LNCAP (cell line): ENCODE measurements at regions not wholly inside any gene's neighbourhood (a gene's known extent, or its start where the extent isn't known, plus 50 kb on each side); places are given as distances from the start of the nearest gene placed in this dataset.

ENCODE experiments used
- CTCF ChIP-seq: fragments of 450-650 bp; IDR thresholded peaks from 2 replicates; pipeline ENCODE4 v1.5.1; 2017; ENCODE audit warnings: mild to moderate bottlenecking

- no peak for TF ChIP-seq CTCF
Measured at GRCh38 chr2:192536922-192537624, 342.3 kb upstream of the TMEFF2 start.

- no peak for TF ChIP-seq CTCF
Measured at GRCh38 chr2:192535956-192536921, 341.5 kb upstream of the TMEFF2 start.

- TF ChIP-seq CTCF = no peak
Measured at GRCh38 chr2:192534072-192534471, 339.3 kb upstream of the TMEFF2 start.

- no peak for TF ChIP-seq CTCF
Measured at GRCh38 chr2:192515937-192516336, 321.2 kb upstream of the TMEFF2 start.

GRCh38 chr2:192513575-192513974 is 318.8 kb upstream of the TMEFF2 start:
- no peak for TF ChIP-seq CTCF

- no peak for TF ChIP-seq CTCF
Measured at GRCh38 chr2:192500550-192501200, 305.9 kb upstream of the TMEFF2 start.

- no peak for TF ChIP-seq CTCF
Measured at GRCh38 chr2:192499476-192499875, 304.7 kb upstream of the TMEFF2 start.
